ENCODE measurements at regions not wholly inside any gene's neighbourhood (a gene's known extent, or its start where the extent isn't known, plus 50 kb on each side); places are given as distances from the start of the nearest gene placed in this dataset.

- Histone ChIP-seq H3K9me3 (no peaks in the 10 kb centered on the region), H3K4me1 (no peaks in the 10 kb centered on the region), H3K36me3 (no peaks in the 10 kb centered on the region), H3K27ac (no peak overlapping the region), H3K27me3 (no peaks in the 10 kb centered on the region), H3K4me3 (no peak overlapping the region)
- peak in 1 of 3 donors; percentile 38 for TF ChIP-seq CTCF (IDR thresholded peaks at IDR 0.05)
- no peak for TF ChIP-seq POLR2AphosphoS5 (IDR thresholded peaks at IDR 0.05)
- no peak for TF ChIP-seq POLR2A (IDR thresholded peaks at IDR 0.05)
- intact Hi-C loops (cut with DNase I; ENCODE audit: low total_unique reads), result no loop called here
- no peak for DNase-seq (ENCODE audit: low spot score in 2 of 2)
Measured at GRCh38 chr6:128807577-128807976, 75.4 kb upstream of the LAMA2 start.

- no peak for DNase-seq (ENCODE audit: low spot score in 2 of 2)
- Histone ChIP-seq H3K4me3 (no peak overlapping the region), H3K27me3 (no peaks in the 10 kb centered on the region), H3K4me1 (no peaks in the 10 kb centered on the region), H3K27ac (no peak overlapping the region), H3K36me3 (no peaks in the 10 kb centered on the region), H3K9me3 (peaks cover 0 to 7% of the 10 kb centered on the region in 2 donors)
- no peak for TF ChIP-seq POLR2AphosphoS5 (IDR thresholded peaks at IDR 0.05)
- TF ChIP-seq CTCF (IDR thresholded peaks at IDR 0.05), result no peak
- no peak for TF ChIP-seq POLR2A (IDR thresholded peaks at IDR 0.05)
- intact Hi-C loops (cut with DNase I; ENCODE audit: low total_unique reads), result no loop called here
Measured at GRCh38 chr6:128806261-128806660, 76.7 kb upstream of the LAMA2 start.

GRCh38 chr6:128803911-128804310, 79.0 kb upstream of the LAMA2 start:
- no peak for TF ChIP-seq POLR2A (IDR thresholded peaks at IDR 0.05)
- TF ChIP-seq POLR2AphosphoS5 (IDR thresholded peaks at IDR 0.05), result no peak
- TF ChIP-seq CTCF (IDR thresholded peaks at IDR 0.05), result no peak
- H3K27me3 ChIP-seq, result no peaks in the 10 kb centered on the region
- intact Hi-C loops (cut with DNase I; ENCODE audit: low total_unique reads), result no loop called here

GRCh38 chr6:128801621-128802020, 81.3 kb upstream of the LAMA2 start:
- no peaks in the 10 kb centered on the region for H3K36me3 ChIP-seq
- H3K9me3 ChIP-seq, result peaks cover 0 to 8% of the 10 kb centered on the region in 2 donors
- intact Hi-C loops (cut with DNase I; ENCODE audit: low total_unique reads), result no loop called here
- no peak for DNase-seq (ENCODE audit: low spot score in 2 of 2)
- H3K4me1 ChIP-seq, result no peaks in the 10 kb centered on the region
- no peak overlapping the region for H3K27ac ChIP-seq
- no peaks in the 10 kb centered on the region for H3K27me3 ChIP-seq
- TF ChIP-seq POLR2AphosphoS5 (IDR thresholded peaks at IDR 0.05) (no peak), CTCF (IDR thresholded peaks at IDR 0.05) (no peak), POLR2A (IDR thresholded peaks at IDR 0.05) (no peak)
- H3K4me3 ChIP-seq, result no peak overlapping the region

More at GRCh38 chr6:128803911-128804310, 79.0 kb upstream of the LAMA2 start:
- Histone ChIP-seq H3K4me1 (no peaks in the 10 kb centered on the region), H3K36me3 (no peaks in the 10 kb centered on the region), H3K9me3 (peaks cover 0 to 8% of the 10 kb centered on the region in 2 donors), H3K27ac (no peak overlapping the region), H3K4me3 (no peak overlapping the region)
- no peak for DNase-seq (ENCODE audit: low spot score in 2 of 2)

- H3K9me3 ChIP-seq, result peaks cover 2 to 16% of the 10 kb centered on the region in 2 donors
- H3K4me1 ChIP-seq, result no peaks in the 10 kb centered on the region
- intact Hi-C loops (cut with DNase I; ENCODE audit: low total_unique reads), result no loop called here
Measured at GRCh38 chr6:128784266-128784665, 98.7 kb upstream of the LAMA2 start.

GRCh38 chr6:128768187-128768586, 114.8 kb upstream of the LAMA2 start:
- H3K9me3 ChIP-seq, result peaks cover 0 to 16% of the 10 kb centered on the region in 2 donors
- H3K4me3 ChIP-seq, result no peak overlapping the region
- no peak for TF ChIP-seq POLR2A (IDR thresholded peaks at IDR 0.05)
- no peak for TF ChIP-seq CTCF (IDR thresholded peaks at IDR 0.05)
- no peak for TF ChIP-seq POLR2AphosphoS5 (IDR thresholded peaks at IDR 0.05)
- DNase-seq (ENCODE audit: low spot score in 2 of 2), result no peak
- H3K27me3 ChIP-seq, result no peaks in the 10 kb centered on the region
- intact Hi-C loops (cut with DNase I; ENCODE audit: low total_unique reads), result no loop called here
- H3K4me1 ChIP-seq, result no peaks in the 10 kb centered on the region
- H3K36me3 ChIP-seq, result no peaks in the 10 kb centered on the region
- no peak overlapping the region for H3K27ac ChIP-seq

More at GRCh38 chr6:128784266-128784665, 98.7 kb upstream of the LAMA2 start:
- TF ChIP-seq POLR2A (IDR thresholded peaks at IDR 0.05), result no peak
- DNase-seq (ENCODE audit: low spot score in 2 of 2), result no peak
- H3K4me3 ChIP-seq, result no peak overlapping the region
- no peaks in the 10 kb centered on the region for H3K36me3 ChIP-seq
- no peak overlapping the region for H3K27ac ChIP-seq
- H3K27me3 ChIP-seq, result no peaks in the 10 kb centered on the region

Measured in breast epithelium (tissue), 4 donors.